AG04450 (cell line): ENCODE measurements at regions not wholly inside any gene's neighbourhood (a gene's known extent, or its start where the extent isn't known, plus 50 kb on each side); places are given as distances from the start of the nearest gene placed in this dataset.

Source experiments
- CTCF ChIA-PET: fragments of 300-600, 350-600 bp; formaldehyde crosslinking; extraction: SDS; loops from one replicate; lab custom pipeline; 2022; ENCODE audit warnings: antibody characterized with exemption, inconsistent platforms; lab: Charles Lee
- POLR2A ChIA-PET: fragments of 350-600 bp; formaldehyde crosslinking; extraction: SDS; loops from one replicate; lab custom pipeline; 2021; ENCODE audit warnings: antibody characterized with exemption, inconsistent platforms; lab: Yijun Ruan, JAX
- DNase-seq: peaks from one replicate; pipeline ENCODE4 v3.0.0-alpha.2; 2011; ENCODE audit warnings: low read depth, low spot score
- H3K27ac ChIP-seq: one replicate; pipeline ENCODE4 v1.5.1; 2012; ENCODE audit warnings: low read depth, low read length, control low read depth
- H3K27me3 ChIP-seq: one replicate; pipeline ENCODE4 v1.6.0; 2012; ENCODE audit warnings: low read length; ENCODE audit not compliant: control insufficient read depth, insufficient read depth
- H3K4me3 ChIP-seq: 2 replicates; pipeline ENCODE4 v1.5.1; 2011; ENCODE audit warnings: mild to moderate bottlenecking, low read depth, low read length, control low read depth
- H3K9me3 ChIP-seq: 2 replicates; pipeline ENCODE4 v1.5.1; 2012; ENCODE audit warnings: low read length; ENCODE audit not compliant: control insufficient read depth, insufficient read depth
- CTCF ChIP-seq: IDR thresholded peaks from 2 replicates; pipeline ENCODE4 v1.5.1; 2011; ENCODE audit warnings: low read depth, low read length, control low read depth, inconsistent platforms

GRCh38 chr2:221335219-221335752, 236.8 kb downstream of the EPHA4 start:
- no peak for DNase-seq
- Histone ChIP-seq H3K4me3 (no peak overlapping the region), H3K9me3 (no peaks in the 10 kb centered on the region), H3K27me3 (peaks cover 4% of the 10 kb centered on the region), H3K27ac (no peak overlapping the region)
- ChIA-PET CTCF (no interaction called here), POLR2A (no interaction called here)
- TF ChIP-seq CTCF: no peak

DNA sequence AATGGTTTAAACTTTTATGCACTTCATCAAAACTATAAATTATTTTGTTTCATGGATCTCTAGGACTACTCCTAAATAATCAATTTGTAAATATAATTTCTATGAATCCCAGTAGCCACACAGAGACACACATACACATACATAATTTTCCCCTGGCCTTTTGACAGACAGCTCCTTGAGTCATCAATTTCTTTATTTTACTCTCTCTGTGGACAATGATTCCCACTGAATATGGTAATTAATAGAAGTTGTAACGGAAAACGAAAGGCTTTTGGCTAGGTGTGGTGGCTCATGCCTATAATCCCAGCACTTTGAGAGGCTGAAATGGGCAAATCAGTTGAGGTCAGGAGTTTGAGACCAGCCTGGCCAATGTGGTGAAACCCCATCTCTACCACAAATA, 235.1 kb downstream of the EPHA4 start:
- TF ChIP-seq CTCF: no peak
- no peak for DNase-seq
- no peak overlapping the region for H3K4me3 ChIP-seq
- ChIA-PET POLR2A (no interaction called here), CTCF (no interaction called here)
- no peak overlapping the region for H3K27ac ChIP-seq
- no peaks in the 10 kb centered on the region for H3K9me3 ChIP-seq
- H3K27me3 ChIP-seq: peaks cover 4% of the 10 kb centered on the region

GRCh38 chr2:221337957-221338685, 234.0 kb downstream of the EPHA4 start:
- H3K9me3 ChIP-seq: no peaks in the 10 kb centered on the region
- no peak overlapping the region for H3K4me3 ChIP-seq
- ChIA-PET POLR2A (no interaction called here), CTCF (no interaction called here)
- TF ChIP-seq CTCF: no peak
- H3K27me3 ChIP-seq: peaks cover 4% of the 10 kb centered on the region
- no peak for DNase-seq
- no peak overlapping the region for H3K27ac ChIP-seq

DNA sequence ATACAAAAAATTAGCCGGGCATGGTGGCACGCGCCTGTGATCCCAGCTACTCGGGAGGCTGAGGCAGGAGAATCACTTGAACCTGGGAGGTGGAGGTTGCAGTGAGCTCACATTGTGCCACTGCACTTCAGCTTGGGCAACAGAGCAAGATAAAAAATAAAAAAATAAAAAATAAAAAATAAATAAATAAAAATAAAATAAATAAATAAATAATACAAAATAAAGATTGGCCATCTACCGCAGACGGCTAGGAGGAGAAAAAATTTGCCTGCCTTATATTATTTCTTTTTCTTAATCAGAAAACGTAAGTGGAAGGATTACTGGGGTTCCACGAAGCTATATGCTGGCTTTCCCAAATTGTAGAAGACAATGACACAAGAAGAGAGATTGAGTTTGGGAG, 229.7 kb downstream of the EPHA4 start:
- Histone ChIP-seq H3K27me3 (no peaks in the 10 kb centered on the region), H3K27ac (no peak overlapping the region), H3K4me3 (no peak overlapping the region), H3K9me3 (no peaks in the 10 kb centered on the region)
- ChIA-PET CTCF (no interaction called here), POLR2A (no interaction called here)
- DNase-seq: no peak
- no peak for TF ChIP-seq CTCF

GRCh38 chr2:221343524-221343923, 228.6 kb downstream of the EPHA4 start:
- CTCF ChIA-PET: no interaction called here
- POLR2A ChIA-PET: no interaction called here
- no peak for TF ChIP-seq CTCF

More at GRCh38 chr2:221343524-221343923, 228.6 kb downstream of the EPHA4 start:
- H3K27ac ChIP-seq: no peak overlapping the region
- no peak for DNase-seq
- H3K27me3 ChIP-seq: no peaks in the 10 kb centered on the region
- H3K9me3 ChIP-seq: no peaks in the 10 kb centered on the region
- H3K4me3 ChIP-seq: no peak overlapping the region
